SHP77 treated with DMSO at 0.1 percent for 48 hours (cell line): ENCODE measurements at regions not wholly inside any gene's neighbourhood (a gene's known extent, or its start where the extent isn't known, plus 50 kb on each side); places are given as distances from the start of the nearest gene placed in this dataset.
"Not testable (repeated sequence)": the region's sequence is repeated elsewhere in the genome, so short reads cannot be mapped to it uniquely, and the experiment has no call there.

Experiments
- DNase-seq: peaks from one replicate; lab custom pipeline; 2025; lab: John Stamatoyannopoulos, UW

GRCh38 chr1:191674626-191675179 is 483.6 kb upstream of the RGS18 start:
- DNase-seq = no peak

GRCh38 chr1:191675856-191676783 is 482.1 kb upstream of the RGS18 start:
- no peak for DNase-seq

DNA sequence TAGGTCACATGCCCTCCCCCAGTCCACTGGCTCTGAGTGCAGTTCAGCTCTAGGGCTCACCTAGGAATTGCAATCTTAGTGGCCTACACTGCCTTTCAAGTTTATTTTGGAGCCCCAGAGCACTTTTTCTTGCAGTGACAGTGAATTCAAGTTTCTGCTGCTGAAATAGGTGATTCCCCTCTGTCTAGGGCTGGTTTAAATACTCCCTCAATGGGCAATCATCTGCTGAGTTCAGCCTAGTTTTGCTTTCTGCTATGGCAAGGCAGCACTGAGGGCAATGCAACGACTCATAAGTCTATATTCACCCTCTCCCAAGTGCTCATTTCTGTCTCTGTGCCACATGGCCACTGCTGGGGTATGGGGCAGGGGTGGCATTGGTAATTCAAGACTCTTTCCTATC is 472.6 kb upstream of the RGS18 start:
- DNase-seq = no peak

DNA sequence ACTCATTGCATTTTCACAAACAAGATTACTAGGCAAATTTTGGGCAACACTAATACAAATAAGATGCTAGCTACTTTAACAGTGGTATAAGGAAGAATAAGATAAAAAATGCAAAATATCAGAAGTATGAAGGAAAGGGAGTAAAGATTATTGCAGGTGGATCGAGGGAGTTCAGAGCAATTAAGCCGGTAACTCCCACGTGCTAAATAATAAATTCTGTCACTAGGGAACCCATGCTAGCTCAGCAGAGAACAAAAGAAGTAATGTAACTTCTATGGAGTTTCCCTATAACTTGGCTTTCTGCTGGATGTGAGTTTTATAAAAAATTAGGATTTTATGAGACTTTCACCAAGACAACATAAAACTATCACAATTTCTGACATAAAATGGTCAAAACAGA is 470.5 kb upstream of the RGS18 start:
- DNase-seq = no peak

DNA sequence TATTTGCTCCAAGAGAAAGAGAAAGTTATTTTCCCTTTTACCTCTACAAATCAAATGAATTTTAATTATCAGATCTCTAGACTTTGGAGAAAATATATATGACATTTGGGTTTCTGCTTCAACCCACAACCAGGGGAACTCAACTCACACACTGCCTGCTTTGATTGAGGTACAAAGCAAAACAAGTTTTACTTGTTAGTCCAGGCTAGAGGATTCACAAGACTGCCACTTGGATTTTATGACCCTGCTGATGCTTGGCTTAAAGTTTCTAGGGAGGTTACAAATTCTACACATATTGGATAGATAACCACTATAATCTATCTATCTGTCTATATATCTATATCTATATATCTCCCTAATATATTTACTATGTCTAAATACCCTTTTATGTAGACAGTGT is 467.3 kb upstream of the RGS18 start:
- DNase-seq = no peak

- no peak for DNase-seq
Observed at GRCh38 chr1:191693797-191694196, 464.5 kb upstream of the RGS18 start.

GRCh38 chr1:191695865-191696264 is 462.4 kb upstream of the RGS18 start:
- DNase-seq = no peak

DNA sequence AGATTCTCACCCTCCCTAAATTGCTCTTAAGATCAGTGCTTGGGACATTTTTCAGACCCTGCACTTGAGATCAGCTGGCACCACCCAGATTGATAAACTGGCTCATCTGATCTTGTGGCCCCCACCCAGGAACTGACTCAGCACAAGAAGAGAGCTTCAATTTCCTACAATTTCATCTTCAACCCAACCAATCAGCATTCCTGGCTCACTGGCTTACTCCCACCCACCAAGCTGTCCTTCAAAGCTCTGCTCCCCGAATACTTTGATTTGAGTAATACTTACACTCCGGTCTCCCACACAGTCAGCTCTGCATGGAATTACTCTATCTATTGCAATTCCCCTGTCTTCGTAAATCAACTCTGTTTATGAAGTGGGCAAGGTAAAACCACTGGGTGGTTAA is 461.9 kb upstream of the RGS18 start:
- DNase-seq = no peak

- DNase-seq = no peak
Observed at GRCh38 chr1:191697556-191697955, 460.7 kb upstream of the RGS18 start.

DNA sequence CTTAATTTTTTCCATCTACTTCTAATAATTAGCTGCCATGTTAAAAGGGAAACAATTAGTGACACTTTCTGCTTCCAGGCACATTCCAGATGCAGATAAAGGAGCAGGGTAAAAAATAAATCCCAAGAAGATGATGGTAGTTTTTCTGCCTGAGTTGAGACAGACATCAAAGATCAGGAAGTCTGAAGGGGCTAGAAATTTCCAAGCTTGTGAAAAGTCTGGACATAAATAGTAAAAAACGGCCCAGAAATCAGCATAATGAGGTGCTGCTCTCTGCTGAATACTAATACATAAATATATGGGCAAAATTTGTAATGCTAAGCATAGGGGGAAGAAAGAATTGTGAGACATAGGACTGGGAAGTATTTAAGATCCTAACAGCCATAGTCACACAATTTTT is 460.0 kb upstream of the RGS18 start:
- DNase-seq = no peak

- DNase-seq = no peak
Observed at GRCh38 chr1:191699343-191699742, 458.9 kb upstream of the RGS18 start.

- no peak for DNase-seq
Observed at GRCh38 chr1:191700922-191701321, 457.3 kb upstream of the RGS18 start.

DNA sequence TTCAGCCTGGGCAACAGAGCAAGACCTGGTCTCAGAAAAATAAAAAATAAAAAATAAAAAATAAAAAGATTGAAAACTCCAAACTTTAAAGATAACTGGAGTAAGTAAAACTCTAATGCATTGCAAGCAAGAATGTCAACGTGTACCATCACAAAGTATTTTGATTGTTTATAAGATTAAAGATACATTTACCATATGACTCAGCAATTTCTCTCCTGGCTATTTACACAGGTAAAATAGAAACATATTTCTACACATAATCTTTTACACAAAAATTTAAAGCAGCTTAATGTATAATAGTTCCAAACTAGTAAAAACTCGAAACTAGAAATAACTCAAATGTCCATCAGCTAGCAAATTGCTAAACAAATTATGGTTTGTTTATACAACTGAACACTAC is 456.1 kb upstream of the RGS18 start:
- DNase-seq = no peak

GRCh38 chr1:191707288-191707687 is 451.0 kb upstream of the RGS18 start:
- no peak for DNase-seq

DNA sequence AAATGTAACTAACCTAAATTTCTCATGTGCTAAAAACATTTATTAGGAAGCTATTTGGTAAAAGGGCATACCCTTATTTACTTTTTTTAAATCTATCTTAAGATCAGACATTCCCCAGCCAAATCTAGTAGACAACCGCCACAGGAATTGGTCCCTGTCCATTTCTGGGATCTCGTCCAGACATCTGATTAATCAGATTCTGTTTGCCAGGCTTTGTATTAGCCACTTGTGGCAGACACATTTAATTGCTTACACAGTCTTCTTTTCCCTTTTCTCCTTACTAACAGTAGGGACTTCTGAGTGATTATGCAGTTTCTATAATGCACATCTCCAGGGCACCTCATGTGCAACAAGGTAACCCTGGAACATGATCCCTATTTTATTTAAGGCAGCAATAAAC is 449.0 kb upstream of the RGS18 start:
- DNase-seq = no peak

DNA sequence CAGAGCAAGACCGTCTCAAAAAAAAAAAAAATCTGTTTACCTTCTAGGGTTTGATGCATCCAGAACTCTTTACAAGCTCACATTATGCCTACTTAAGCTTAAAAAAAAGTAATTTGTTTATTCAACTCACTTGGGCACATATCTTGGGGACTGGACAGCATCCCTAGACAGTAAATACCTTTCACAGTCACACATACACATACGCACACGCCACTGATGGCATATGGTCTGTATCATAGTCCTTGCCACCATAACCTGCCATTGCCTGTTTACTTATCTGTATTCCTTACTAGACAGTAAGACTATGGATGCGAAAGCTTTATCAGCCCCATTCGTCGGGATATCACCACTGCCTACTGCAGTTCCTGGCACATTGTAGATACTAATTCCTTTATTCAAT is 446.3 kb upstream of the RGS18 start:
- DNase-seq = no peak

- DNase-seq = no peak
Observed at GRCh38 chr1:191714845-191715244, 443.4 kb upstream of the RGS18 start.

DNA sequence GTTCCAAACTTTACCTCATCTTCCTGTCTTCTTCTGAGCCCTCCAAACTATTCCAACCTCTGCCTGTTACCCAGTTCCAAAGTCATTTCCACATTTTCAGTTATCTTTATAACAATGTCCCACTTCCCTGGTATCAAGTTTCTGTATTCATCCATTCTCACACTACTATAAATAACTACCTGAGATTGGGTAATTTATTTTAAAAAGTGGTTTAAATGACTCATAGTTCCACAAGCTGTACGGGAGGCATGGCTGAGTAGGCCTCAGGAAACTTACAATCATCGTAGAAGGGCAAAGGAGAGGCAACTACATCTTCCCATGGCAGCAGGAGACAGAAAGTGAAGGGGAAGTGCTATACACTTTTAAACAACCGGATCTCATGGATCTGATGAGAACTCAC is 428.5 kb upstream of the RGS18 start:
- no peak for DNase-seq

DNA sequence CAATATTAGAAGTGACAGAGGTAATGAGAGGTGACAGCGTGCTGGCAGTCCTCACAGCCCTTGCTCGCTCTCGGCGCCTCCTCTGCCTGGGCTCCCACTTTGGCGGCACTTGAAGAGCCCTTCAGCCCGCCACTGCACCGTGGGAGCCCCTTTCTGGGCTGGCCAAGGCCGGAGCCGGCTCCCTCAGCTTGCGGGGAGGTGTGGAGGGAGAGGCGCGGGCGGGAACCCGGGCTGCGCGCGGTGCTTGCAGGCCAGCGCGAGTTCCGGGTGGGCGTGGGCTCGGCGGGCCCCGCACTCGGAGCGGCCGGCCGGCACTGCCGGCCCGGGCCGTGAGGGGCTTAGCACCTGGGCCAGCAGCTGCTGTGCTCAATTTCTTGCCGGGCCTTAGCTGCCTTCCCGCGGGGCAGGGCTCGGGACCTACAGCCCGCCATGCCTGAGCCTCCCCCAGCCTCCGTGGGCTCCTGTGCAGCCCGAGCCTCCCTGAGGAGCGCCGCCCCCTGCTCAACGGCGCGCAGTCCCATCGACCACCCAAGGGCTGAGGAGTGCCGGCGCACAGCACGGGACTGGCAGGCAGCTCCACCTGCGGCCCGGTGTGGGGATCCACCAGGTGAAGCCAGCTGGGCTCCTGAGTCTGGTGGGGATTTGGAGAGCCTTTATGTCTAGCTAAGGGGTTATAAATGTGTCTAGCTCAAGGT is 426.5 kb upstream of the RGS18 start:
- DNase-seq = not testable (repeated sequence)

GRCh38 chr1:191734321-191734720 is 423.9 kb upstream of the RGS18 start:
- DNase-seq = no peak

- no peak for DNase-seq
Observed at GRCh38 chr1:191739544-191739943, 418.7 kb upstream of the RGS18 start.

GRCh38 chr1:191752342-191752741 is 405.9 kb upstream of the RGS18 start:
- DNase-seq = no peak

GRCh38 chr1:191760016-191760415 is 398.2 kb upstream of the RGS18 start:
- DNase-seq = no peak
